Transverse colon (tissue), 4 donors: ENCODE measurements at regions not wholly inside any gene's neighbourhood (a gene's known extent, or its start where the extent isn't known, plus 50 kb on each side); places are given as distances from the start of the nearest gene placed in this dataset.

ENCODE experiments used
- DNase-seq: peaks from one replicate; pipeline ENCODE4 v3.0.0-alpha.2; 2019
- H3K27ac ChIP-seq, 4 donors: fragments of 200-600 bp; sonication (generic); 2 replicates each; pipeline ENCODE4 v1.5.1; 2016 to 2018; ENCODE audit warnings: inconsistent platforms in 4 of 4
- H3K27me3 ChIP-seq: fragments of 200-600 bp; sonication (generic); 2 replicates; pipeline ENCODE4 v1.5.1; 2017; ENCODE audit warnings: inconsistent platforms
- H3K36me3 ChIP-seq, 4 donors: fragments of 200-600 bp; sonication (generic); 2 replicates each; pipeline ENCODE4 v1.5.1; 2017 to 2019; ENCODE audit warnings: inconsistent platforms in 4 of 4
- H3K4me1 ChIP-seq, 4 donors: fragments of 200-600 bp; sonication (generic); 2 replicates each; pipeline ENCODE4 v1.5.1; 2017 to 2020; ENCODE audit warnings: inconsistent platforms in 4 of 4
- H3K4me3 ChIP-seq, 4 donors: fragments of 200-600 bp; sonication (generic); 1 replicate in 1 of 4; 2 replicates in 3 of 4; pipeline versions ENCODE4 v1.5.1 to v1.6.1; 2017 to 2019; ENCODE audit warnings: inconsistent platforms in 4 of 4
- H3K9me3 ChIP-seq, 2 donors: fragments of 200-600 bp; sonication (generic); 2 replicates each; pipeline ENCODE4 v1.5.1; 2017 to 2019; ENCODE audit warnings: inconsistent platforms in 2 of 2
- EP300 ChIP-seq: sonication (generic); formaldehyde crosslinking; IDR thresholded peaks from one replicate; pipeline ENCODE4 v1.6.1; 2017; ENCODE audit warnings: antibody characterized with exemption, low read depth
- POLR2A ChIP-seq: fragments of 450-650 bp; IDR thresholded peaks from one replicate; pipeline ENCODE4 v1.6.1; 2016; ENCODE audit warnings: antibody characterized with exemption, mild to moderate bottlenecking, moderate library complexity
- POLR2AphosphoS5 ChIP-seq, 3 donors: sonication (generic); formaldehyde crosslinking; IDR thresholded peaks; one replicate each; pipeline ENCODE4 v1.6.1; 2016; ENCODE audit warnings: antibody characterized with exemption in 3 of 3
- WGBS, 2 donors: methylation state at CpG; one replicate each; pipeline ENCODE4 v1.1.5; 2018; ENCODE audit warnings: low coverage in 1 of 2; 5-methylcytosine and 5-hydroxymethylcytosine counted together
- in situ Hi-C, 4 donors: fragments of 200-750 bp; cut with MboI; loops; one replicate each; pipeline versions ENCODE4 v1.15.0 to v1.15.1; 2017; ENCODE audit warnings: low sequenced_read_pairs in 3 of 4, low pct_ligation_motif_present in 1 of 4, low pct_unique_long_range_greater_than_20kb in 1 of 4
- intact Hi-C: fragments of 100-400 bp; cut with DNase I; formaldehyde crosslinking; loops from one replicate; pipeline ENCODE4 v1.15.1; 2023; ENCODE audit warnings: low total_unique reads
- TF ChIP-seq, protein P1 (sequence below), 5 experiments: fragments of 200-600 bp in 3 of 5; fragments of 450-650 bp in 2 of 5; sonication (generic) in 3 of 5; IDR thresholded peaks; 1 replicate in 2 of 5; 2 replicates in 3 of 5; pipeline ENCODE4 v1.5.1; 2016 to 2017; ENCODE audit warnings: antibody characterized with exemption in 5 of 5, inconsistent platforms in 3 of 5, mild to moderate bottlenecking in 2 of 5, moderate library complexity in 1 of 5

DNA sequence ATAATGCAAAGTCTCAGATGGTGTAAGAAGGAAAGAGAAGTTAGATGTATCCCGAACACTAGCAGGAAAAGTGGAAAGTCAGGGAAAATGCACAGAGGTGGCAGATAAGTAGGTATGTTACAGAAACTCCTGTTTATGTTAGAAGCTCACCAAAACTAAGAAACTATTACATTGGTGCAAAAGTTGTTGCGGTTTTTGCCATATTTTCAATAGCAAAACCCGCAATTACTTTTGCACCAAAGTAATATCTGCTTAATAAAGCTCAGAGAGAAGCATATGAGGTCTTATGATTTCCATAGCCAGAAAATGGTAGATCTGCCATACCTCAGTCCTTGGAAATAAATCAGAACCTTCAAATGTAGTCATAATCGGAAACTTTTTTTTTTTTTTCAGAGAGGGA lies 1035.6 kb downstream of the PCDH7 start:
- 60 to 67% methylated on average over 4 of the region's 4 CpGs for WGBS, 2 donors
- TF ChIP-seq, protein P1, sequence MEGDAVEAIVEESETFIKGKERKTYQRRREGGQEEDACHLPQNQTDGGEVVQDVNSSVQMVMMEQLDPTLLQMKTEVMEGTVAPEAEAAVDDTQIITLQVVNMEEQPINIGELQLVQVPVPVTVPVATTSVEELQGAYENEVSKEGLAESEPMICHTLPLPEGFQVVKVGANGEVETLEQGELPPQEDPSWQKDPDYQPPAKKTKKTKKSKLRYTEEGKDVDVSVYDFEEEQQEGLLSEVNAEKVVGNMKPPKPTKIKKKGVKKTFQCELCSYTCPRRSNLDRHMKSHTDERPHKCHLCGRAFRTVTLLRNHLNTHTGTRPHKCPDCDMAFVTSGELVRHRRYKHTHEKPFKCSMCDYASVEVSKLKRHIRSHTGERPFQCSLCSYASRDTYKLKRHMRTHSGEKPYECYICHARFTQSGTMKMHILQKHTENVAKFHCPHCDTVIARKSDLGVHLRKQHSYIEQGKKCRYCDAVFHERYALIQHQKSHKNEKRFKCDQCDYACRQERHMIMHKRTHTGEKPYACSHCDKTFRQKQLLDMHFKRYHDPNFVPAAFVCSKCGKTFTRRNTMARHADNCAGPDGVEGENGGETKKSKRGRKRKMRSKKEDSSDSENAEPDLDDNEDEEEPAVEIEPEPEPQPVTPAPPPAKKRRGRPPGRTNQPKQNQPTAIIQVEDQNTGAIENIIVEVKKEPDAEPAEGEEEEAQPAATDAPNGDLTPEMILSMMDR (IDR thresholded peaks at IDR 0.05) = no peak
- TF ChIP-seq POLR2AphosphoS5 (IDR thresholded peaks at IDR 0.05) = no peak
- TF ChIP-seq POLR2A = no peak
- no peak for TF ChIP-seq EP300
- intact Hi-C loops = no loop called here
- Histone ChIP-seq H3K4me3 (no peak overlapping the region), H3K4me1 (no peaks in the 10 kb centered on the region), H3K27ac (no peak overlapping the region), H3K9me3 (no peaks in the 10 kb centered on the region), H3K36me3 (no peaks in the 10 kb centered on the region), H3K27me3 (no peaks in the 10 kb centered on the region)
- DNase-seq = no peak
- in situ Hi-C loops = no loop called here

DNA sequence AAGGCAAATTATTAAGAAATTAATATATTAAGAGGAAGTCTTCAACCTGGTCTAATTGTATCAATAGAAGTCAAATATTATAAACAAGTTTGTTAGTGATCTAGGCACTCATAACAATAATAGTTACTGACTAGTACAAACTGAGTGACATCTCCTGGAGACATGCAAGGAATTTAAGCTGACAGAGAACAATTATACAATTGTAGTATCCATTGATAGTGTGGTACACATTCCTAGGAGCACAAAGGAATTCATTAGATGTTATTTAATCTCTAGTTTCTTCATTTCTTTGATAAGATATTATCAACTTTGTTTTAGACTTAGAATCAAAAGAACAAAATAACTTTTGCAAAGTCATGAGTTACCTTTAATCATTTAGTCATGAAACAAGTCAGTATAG lies 1048.6 kb downstream of the PCDH7 start:
- TF ChIP-seq, protein P1 (IDR thresholded peaks at IDR 0.05) = no peak
- no peak for TF ChIP-seq POLR2A
- no peak for TF ChIP-seq POLR2AphosphoS5 (IDR thresholded peaks at IDR 0.05)
- TF ChIP-seq EP300 = no peak
- in situ Hi-C loops = no loop called here

GRCh38 chr4:31783311-31783710 lies 1063.1 kb downstream of the PCDH7 start:
- Histone ChIP-seq H3K4me1 (no peaks in the 10 kb centered on the region), H3K36me3 (no peaks in the 10 kb centered on the region), H3K27ac (no peak overlapping the region), H3K4me3 (no peak overlapping the region), H3K27me3 (no peaks in the 10 kb centered on the region), H3K9me3 (no peaks in the 10 kb centered on the region)
- TF ChIP-seq POLR2A (no peak), POLR2AphosphoS5 (IDR thresholded peaks at IDR 0.05) (no peak)
- DNase-seq = no peak
- in situ Hi-C loops (no loop called here), intact Hi-C loops (no loop called here)
- 85 to 89% methylated on average over 1 to 2 of the region's 2 CpGs for WGBS, 2 donors

More for the DNA sequence above, 1048.6 kb downstream of the PCDH7 start:
- Histone ChIP-seq H3K9me3 (no peaks in the 10 kb centered on the region), H3K27me3 (no peaks in the 10 kb centered on the region), H3K36me3 (no peaks in the 10 kb centered on the region), H3K4me3 (no peak overlapping the region), H3K27ac (no peak overlapping the region), H3K4me1 (no peaks in the 10 kb centered on the region)
- intact Hi-C loops = no loop called here
- no peak for DNase-seq

- no peak overlapping the region for H3K4me3 ChIP-seq
- no peak for DNase-seq
- TF ChIP-seq, protein P1 (IDR thresholded peaks at IDR 0.05) = no peak
- no peak for TF ChIP-seq EP300
- TF ChIP-seq POLR2A = no peak
- no peak overlapping the region for H3K27ac ChIP-seq
- 34 to 43% methylated on average over 2 of the region's 2 CpGs for WGBS, 2 donors
- no peaks in the 10 kb centered on the region for H3K4me1 ChIP-seq
- intact Hi-C loops (no loop called here), in situ Hi-C loops (no loop called here)
- no peaks in the 10 kb centered on the region for H3K36me3 ChIP-seq
- no peaks in the 10 kb centered on the region for H3K27me3 ChIP-seq
- no peaks in the 10 kb centered on the region for H3K9me3 ChIP-seq
Observed at GRCh38 chr4:31784558-31784957, 1064.4 kb downstream of the PCDH7 start.

- in situ Hi-C loops (no loop called here), intact Hi-C loops (no loop called here)
- 67 to 69% methylated on average over 1 of the region's 1 CpG for WGBS, 2 donors
- no peak for DNase-seq
- H3K27me3 ChIP-seq = no peaks in the 10 kb centered on the region
- no peaks in the 10 kb centered on the region for H3K36me3 ChIP-seq
- TF ChIP-seq EP300 = no peak
- TF ChIP-seq POLR2AphosphoS5 (IDR thresholded peaks at IDR 0.05) = no peak
- TF ChIP-seq, protein P1 (IDR thresholded peaks at IDR 0.05) = no peak
- TF ChIP-seq POLR2A = no peak
- H3K27ac ChIP-seq = no peak overlapping the region
- no peaks in the 10 kb centered on the region for H3K4me1 ChIP-seq
- no peak overlapping the region for H3K4me3 ChIP-seq
- H3K9me3 ChIP-seq = no peaks in the 10 kb centered on the region
Observed at GRCh38 chr4:31787701-31788100, 1067.5 kb downstream of the PCDH7 start.
